ENCODE measurements at regions not wholly inside any gene's neighbourhood (a gene's known extent, or its start where the extent isn't known, plus 50 kb on each side); places are given as distances from the start of the nearest gene placed in this dataset.

DNA sequence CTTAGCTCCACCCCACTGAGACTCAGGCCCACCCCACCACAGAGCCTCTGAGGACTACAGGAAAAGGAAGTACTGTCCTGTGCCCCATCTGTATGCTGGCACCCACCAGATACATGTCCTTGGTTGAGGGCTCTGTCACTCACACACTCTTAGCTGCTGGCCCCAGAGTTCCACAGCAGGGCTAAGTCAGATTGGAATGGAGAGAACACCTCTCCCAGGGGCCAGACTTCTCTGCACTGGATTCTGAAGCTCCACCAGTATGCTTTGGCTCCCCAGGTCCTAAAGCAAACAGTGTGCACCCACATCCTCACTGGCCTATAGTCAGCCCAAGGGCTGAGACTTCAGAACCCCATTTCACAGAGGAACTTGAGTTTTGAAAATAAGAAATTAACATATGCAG is 103.2 kb upstream of the PPP2R2D start:
- Histone ChIP-seq H3K9me3 (ENCODE audit: low read length) (peaks cover 9% of the 10 kb centered on the region), H3K9ac (ENCODE audit: low read length) (no peak overlapping the region), H3K27me3 (ENCODE audit: insufficient read depth, low read depth, low read length) (no peaks in the 10 kb centered on the region), H3F3A (ENCODE audit: insufficient read depth, low read length, poor library complexity, severe bottlenecking) (no peaks in the 10 kb centered on the region), H3K36me3 (ENCODE audit: insufficient read depth, low read length) (no peaks in the 10 kb centered on the region), H3K9me2 (ENCODE audit: insufficient read depth, low read length) (no peaks in the 10 kb centered on the region), H2AFZ (ENCODE audit: low read depth, low read length) (no peak overlapping the region), H3K79me2 (replicated peaks; ENCODE audit: insufficient read depth, low read length) (no peaks in the 10 kb centered on the region), H3K4me2 (ENCODE audit: low read length) (no peak overlapping the region), H3K27ac (ENCODE audit: low read length) (no peak overlapping the region), H3K4me3 (ENCODE audit: low read length) (no peak overlapping the region), H4K20me1 (ENCODE audit: insufficient read depth) (no peaks in the 10 kb centered on the region)
- TF ChIP-seq, protein P1, sequence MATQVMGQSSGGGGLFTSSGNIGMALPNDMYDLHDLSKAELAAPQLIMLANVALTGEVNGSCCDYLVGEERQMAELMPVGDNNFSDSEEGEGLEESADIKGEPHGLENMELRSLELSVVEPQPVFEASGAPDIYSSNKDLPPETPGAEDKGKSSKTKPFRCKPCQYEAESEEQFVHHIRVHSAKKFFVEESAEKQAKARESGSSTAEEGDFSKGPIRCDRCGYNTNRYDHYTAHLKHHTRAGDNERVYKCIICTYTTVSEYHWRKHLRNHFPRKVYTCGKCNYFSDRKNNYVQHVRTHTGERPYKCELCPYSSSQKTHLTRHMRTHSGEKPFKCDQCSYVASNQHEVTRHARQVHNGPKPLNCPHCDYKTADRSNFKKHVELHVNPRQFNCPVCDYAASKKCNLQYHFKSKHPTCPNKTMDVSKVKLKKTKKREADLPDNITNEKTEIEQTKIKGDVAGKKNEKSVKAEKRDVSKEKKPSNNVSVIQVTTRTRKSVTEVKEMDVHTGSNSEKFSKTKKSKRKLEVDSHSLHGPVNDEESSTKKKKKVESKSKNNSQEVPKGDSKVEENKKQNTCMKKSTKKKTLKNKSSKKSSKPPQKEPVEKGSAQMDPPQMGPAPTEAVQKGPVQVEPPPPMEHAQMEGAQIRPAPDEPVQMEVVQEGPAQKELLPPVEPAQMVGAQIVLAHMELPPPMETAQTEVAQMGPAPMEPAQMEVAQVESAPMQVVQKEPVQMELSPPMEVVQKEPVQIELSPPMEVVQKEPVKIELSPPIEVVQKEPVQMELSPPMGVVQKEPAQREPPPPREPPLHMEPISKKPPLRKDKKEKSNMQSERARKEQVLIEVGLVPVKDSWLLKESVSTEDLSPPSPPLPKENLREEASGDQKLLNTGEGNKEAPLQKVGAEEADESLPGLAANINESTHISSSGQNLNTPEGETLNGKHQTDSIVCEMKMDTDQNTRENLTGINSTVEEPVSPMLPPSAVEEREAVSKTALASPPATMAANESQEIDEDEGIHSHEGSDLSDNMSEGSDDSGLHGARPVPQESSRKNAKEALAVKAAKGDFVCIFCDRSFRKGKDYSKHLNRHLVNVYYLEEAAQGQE (IDR thresholded peaks at IDR 0.05; ENCODE audit: borderline replicate concordance) = no peak
- no peak for TF ChIP-seq SMC3 (conservative IDR thresholded peaks at IDR 0.05; ENCODE audit: poor library complexity)
- no peak for TF ChIP-seq POLR2AphosphoS5 (IDR thresholded peaks at IDR 0.05)
- no peak for TF ChIP-seq TAF1 (IDR thresholded peaks at IDR 0.05; ENCODE audit: low read depth)
- TF ChIP-seq, protein P2, sequence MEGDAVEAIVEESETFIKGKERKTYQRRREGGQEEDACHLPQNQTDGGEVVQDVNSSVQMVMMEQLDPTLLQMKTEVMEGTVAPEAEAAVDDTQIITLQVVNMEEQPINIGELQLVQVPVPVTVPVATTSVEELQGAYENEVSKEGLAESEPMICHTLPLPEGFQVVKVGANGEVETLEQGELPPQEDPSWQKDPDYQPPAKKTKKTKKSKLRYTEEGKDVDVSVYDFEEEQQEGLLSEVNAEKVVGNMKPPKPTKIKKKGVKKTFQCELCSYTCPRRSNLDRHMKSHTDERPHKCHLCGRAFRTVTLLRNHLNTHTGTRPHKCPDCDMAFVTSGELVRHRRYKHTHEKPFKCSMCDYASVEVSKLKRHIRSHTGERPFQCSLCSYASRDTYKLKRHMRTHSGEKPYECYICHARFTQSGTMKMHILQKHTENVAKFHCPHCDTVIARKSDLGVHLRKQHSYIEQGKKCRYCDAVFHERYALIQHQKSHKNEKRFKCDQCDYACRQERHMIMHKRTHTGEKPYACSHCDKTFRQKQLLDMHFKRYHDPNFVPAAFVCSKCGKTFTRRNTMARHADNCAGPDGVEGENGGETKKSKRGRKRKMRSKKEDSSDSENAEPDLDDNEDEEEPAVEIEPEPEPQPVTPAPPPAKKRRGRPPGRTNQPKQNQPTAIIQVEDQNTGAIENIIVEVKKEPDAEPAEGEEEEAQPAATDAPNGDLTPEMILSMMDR (IDR thresholded peaks at IDR 0.05; ENCODE audit: poor library complexity, severe bottlenecking) = no peak
- TF ChIP-seq EP300 (conservative IDR thresholded peaks at IDR 0.05; ENCODE audit: poor library complexity, severe bottlenecking) = no peak
- TF ChIP-seq MXI1 (conservative IDR thresholded peaks at IDR 0.05; ENCODE audit: poor library complexity, severe bottlenecking) = no peak
- TF ChIP-seq RAD21 (conservative IDR thresholded peaks at IDR 0.05) = no peak
- no peak for TF ChIP-seq EZH2 (IDR thresholded peaks at IDR 0.05; ENCODE audit: borderline replicate concordance, insufficient read depth, low read length, poor library complexity, severe bottlenecking)

DNA sequence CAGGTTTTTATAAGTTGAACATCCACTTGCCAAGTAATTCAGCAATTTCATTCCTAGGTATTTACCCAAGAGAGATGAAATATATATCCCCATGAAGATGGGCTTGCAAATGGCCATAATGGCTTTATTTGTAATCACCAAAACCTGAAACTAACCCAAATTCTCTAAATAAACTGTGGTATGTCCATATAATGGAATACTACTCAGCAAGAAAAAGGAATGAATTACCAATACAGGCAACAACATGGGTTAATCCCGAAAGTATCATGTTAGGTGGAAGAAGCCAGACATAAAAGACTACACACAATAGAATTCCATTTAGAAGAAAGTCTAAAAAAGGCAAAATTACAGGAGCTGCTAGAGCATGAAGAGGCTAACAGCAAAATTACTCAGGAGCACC is 101.4 kb upstream of the PPP2R2D start:
- Histone ChIP-seq H3K4me2 (ENCODE audit: low read length) (no peak overlapping the region), H3K27me3 (ENCODE audit: insufficient read depth, low read depth, low read length) (no peaks in the 10 kb centered on the region), H3K27ac (ENCODE audit: low read length) (no peak overlapping the region), H3F3A (ENCODE audit: insufficient read depth, low read length, poor library complexity, severe bottlenecking) (no peaks in the 10 kb centered on the region), H4K20me1 (ENCODE audit: insufficient read depth) (no peaks in the 10 kb centered on the region), H2AFZ (ENCODE audit: low read depth, low read length) (no peak overlapping the region), H3K9ac (ENCODE audit: low read length) (no peak overlapping the region), H3K36me3 (ENCODE audit: insufficient read depth, low read length) (no peaks in the 10 kb centered on the region), H3K9me2 (ENCODE audit: insufficient read depth, low read length) (no peaks in the 10 kb centered on the region), H3K79me2 (replicated peaks; ENCODE audit: insufficient read depth, low read length) (no peaks in the 10 kb centered on the region), H3K4me3 (ENCODE audit: low read length) (no peak overlapping the region), H3K9me3 (ENCODE audit: low read length) (peaks cover 9% of the 10 kb centered on the region)
- TF ChIP-seq MXI1 (conservative IDR thresholded peaks at IDR 0.05; ENCODE audit: poor library complexity, severe bottlenecking) (no peak), POLR2AphosphoS5 (IDR thresholded peaks at IDR 0.05) (no peak), SMC3 (conservative IDR thresholded peaks at IDR 0.05; ENCODE audit: poor library complexity) (no peak), RAD21 (conservative IDR thresholded peaks at IDR 0.05) (no peak), EZH2 (IDR thresholded peaks at IDR 0.05; ENCODE audit: borderline replicate concordance, insufficient read depth, low read length, poor library complexity, severe bottlenecking) (no peak)
- TF ChIP-seq, protein P2 (IDR thresholded peaks at IDR 0.05; ENCODE audit: poor library complexity, severe bottlenecking) = no peak
- TF ChIP-seq, protein P1 (IDR thresholded peaks at IDR 0.05; ENCODE audit: borderline replicate concordance) = no peak
